Adipocyte (in vitro differentiated cells): ENCODE measurements at regions not wholly inside any gene's neighbourhood (a gene's known extent, or its start where the extent isn't known, plus 50 kb on each side); places are given as distances from the start of the nearest gene placed in this dataset.

Experiments
- DNase-seq: peaks from one replicate; pipeline ENCODE4 v3.0.0-alpha.2; 2015; ENCODE audit warnings: low read depth
- H3K27me3 ChIP-seq: replicated peaks from 2 replicates; pipeline ENCODE4 v1.7.0; 2013; ENCODE audit warnings: mild to moderate bottlenecking, low read length, moderate library complexity; ENCODE audit not compliant: control insufficient read depth, insufficient read depth
- H3K36me3 ChIP-seq: 2 replicates; pipeline ENCODE4 v1.7.0; 2013; ENCODE audit warnings: low read length, mild to moderate bottlenecking, moderate library complexity; ENCODE audit not compliant: control insufficient read depth, insufficient read depth, severe bottlenecking
- H3K4me1 ChIP-seq: 2 replicates; pipeline ENCODE4 v1.7.0; 2013; ENCODE audit warnings: mild to moderate bottlenecking, low read length, moderate library complexity; ENCODE audit not compliant: control insufficient read depth, insufficient read depth
- H3K4me3 ChIP-seq: 2 replicates; pipeline ENCODE4 v1.7.0; 2013; ENCODE audit warnings: mild to moderate bottlenecking, low read length, moderate library complexity
- H3K9ac ChIP-seq: 2 replicates; pipeline ENCODE4 v1.7.0; 2013; ENCODE audit warnings: mild to moderate bottlenecking, low read length, moderate library complexity
- H3K9me3 ChIP-seq: 2 replicates; pipeline ENCODE4 v1.7.0; 2013; ENCODE audit warnings: mild to moderate bottlenecking, low read length, moderate library complexity; ENCODE audit not compliant: control insufficient read depth

GRCh38 chr6:145139140-145139850 is 596.0 kb downstream of the EPM2A start:
- Histone ChIP-seq H3K9ac (peak overlapping the region; percentile 64), H3K9me3 (no peaks in the 10 kb centered on the region), H3K36me3 (no peaks in the 10 kb centered on the region), H3K4me1 (peaks cover 17% of the 10 kb centered on the region), H3K4me3 (no peak overlapping the region), H3K27me3 (no peaks in the 10 kb centered on the region)
- peak; percentile 67 for DNase-seq

- no peak for DNase-seq
- H3K27me3 ChIP-seq, result no peaks in the 10 kb centered on the region
- no peak overlapping the region for H3K9ac ChIP-seq
- H3K4me1 ChIP-seq, result peaks cover 17% of the 10 kb centered on the region
- no peak overlapping the region for H3K4me3 ChIP-seq
- H3K36me3 ChIP-seq, result no peaks in the 10 kb centered on the region
- H3K9me3 ChIP-seq, result no peaks in the 10 kb centered on the region
These were observed 595.4 kb downstream of the EPM2A start for GRCh38 chr6:145139895-145140294.

GRCh38 chr6:145141572-145141971 is 593.7 kb downstream of the EPM2A start:
- Histone ChIP-seq H3K9ac (no peak overlapping the region), H3K4me3 (no peak overlapping the region), H3K4me1 (peaks cover 17% of the 10 kb centered on the region), H3K36me3 (no peaks in the 10 kb centered on the region), H3K27me3 (no peaks in the 10 kb centered on the region), H3K9me3 (no peaks in the 10 kb centered on the region)
- DNase-seq, result no peak

- Histone ChIP-seq H3K9ac (no peak overlapping the region), H3K4me3 (no peak overlapping the region), H3K9me3 (no peaks in the 10 kb centered on the region), H3K27me3 (no peaks in the 10 kb centered on the region), H3K36me3 (no peaks in the 10 kb centered on the region), H3K4me1 (peaks cover 23% of the 10 kb centered on the region)
- DNase-seq, result no peak
These were observed 592.4 kb downstream of the EPM2A start for GRCh38 chr6:145142958-145143357.

- no peaks in the 10 kb centered on the region for H3K27me3 ChIP-seq
- H3K4me1 ChIP-seq, result peaks cover 27% of the 10 kb centered on the region
- H3K9ac ChIP-seq, result no peak overlapping the region
- H3K4me3 ChIP-seq, result no peak overlapping the region
- H3K9me3 ChIP-seq, result no peaks in the 10 kb centered on the region
- no peak for DNase-seq
- H3K36me3 ChIP-seq, result no peaks in the 10 kb centered on the region
These were observed 591.9 kb downstream of the EPM2A start for GRCh38 chr6:145143379-145143778.

- Histone ChIP-seq H3K9ac (no peak overlapping the region), H3K9me3 (no peaks in the 10 kb centered on the region), H3K36me3 (no peaks in the 10 kb centered on the region), H3K4me3 (no peak overlapping the region), H3K27me3 (no peaks in the 10 kb centered on the region), H3K4me1 (peaks cover 18% of the 10 kb centered on the region)
- DNase-seq, result peak; percentile 28
These were observed 587.8 kb downstream of the EPM2A start for GRCh38 chr6:145147559-145147958.

GRCh38 chr6:145147981-145148749 is 587.2 kb downstream of the EPM2A start:
- Histone ChIP-seq H3K9ac (no peak overlapping the region), H3K4me3 (no peak overlapping the region), H3K9me3 (no peaks in the 10 kb centered on the region), H3K27me3 (no peaks in the 10 kb centered on the region), H3K4me1 (peaks cover 18% of the 10 kb centered on the region), H3K36me3 (no peaks in the 10 kb centered on the region)
- peak; percentile 89 for DNase-seq

GRCh38 chr6:145148776-145149175 is 586.5 kb downstream of the EPM2A start:
- H3K36me3 ChIP-seq, result no peaks in the 10 kb centered on the region
- no peaks in the 10 kb centered on the region for H3K27me3 ChIP-seq
- H3K9me3 ChIP-seq, result no peaks in the 10 kb centered on the region
- H3K9ac ChIP-seq, result no peak overlapping the region
- peaks cover 18% of the 10 kb centered on the region for H3K4me1 ChIP-seq
- no peak overlapping the region for H3K4me3 ChIP-seq
- DNase-seq, result peak; percentile 33

- Histone ChIP-seq H3K4me1 (peaks cover 32% of the 10 kb centered on the region), H3K9ac (no peak overlapping the region), H3K9me3 (no peaks in the 10 kb centered on the region), H3K36me3 (no peaks in the 10 kb centered on the region), H3K27me3 (no peaks in the 10 kb centered on the region), H3K4me3 (no peak overlapping the region)
- peak; percentile 54 for DNase-seq
These were observed 583.7 kb downstream of the EPM2A start for GRCh38 chr6:145151624-145152023.

GRCh38 chr6:145153495-145153894 is 581.8 kb downstream of the EPM2A start:
- peaks cover 21% of the 10 kb centered on the region for H3K4me1 ChIP-seq
- H3K9me3 ChIP-seq, result peaks cover 10% of the 10 kb centered on the region
- DNase-seq, result no peak
- no peaks in the 10 kb centered on the region for H3K36me3 ChIP-seq
- H3K4me3 ChIP-seq, result no peak overlapping the region
- H3K9ac ChIP-seq, result no peak overlapping the region
- H3K27me3 ChIP-seq, result no peaks in the 10 kb centered on the region

- Histone ChIP-seq H3K36me3 (no peaks in the 10 kb centered on the region), H3K27me3 (no peaks in the 10 kb centered on the region), H3K9ac (peak overlapping the region; percentile 46), H3K4me1 (peaks cover 14% of the 10 kb centered on the region), H3K9me3 (peaks cover 25% of the 10 kb centered on the region), H3K4me3 (peak overlapping the region; percentile 37)
- DNase-seq, result peak; percentile 15
These were observed 579.9 kb downstream of the EPM2A start for GRCh38 chr6:145155411-145155810.
